ENCODE measurements at regions not wholly inside any gene's neighbourhood (a gene's known extent, or its start where the extent isn't known, plus 50 kb on each side); places are given as distances from the start of the nearest gene placed in this dataset.

GRCh38 chr17:77478899-77479298 lies 338.1 kb downstream of the SEC14L1 start:
- no peak for DNase-seq

GRCh38 chr17:77479372-77480198 lies 338.8 kb downstream of the SEC14L1 start:
- peak in 1 of 2 experiments; percentile 16 for DNase-seq

- DNase-seq = no peak
Observed at GRCh38 chr17:77480199-77480508, 339.4 kb downstream of the SEC14L1 start.

- DNase-seq = no peak
Observed at GRCh38 chr17:77480509-77481215, 339.9 kb downstream of the SEC14L1 start.

GRCh38 chr17:77481476-77482374 lies 341.0 kb downstream of the SEC14L1 start:
- DNase-seq = no peak

DNA sequence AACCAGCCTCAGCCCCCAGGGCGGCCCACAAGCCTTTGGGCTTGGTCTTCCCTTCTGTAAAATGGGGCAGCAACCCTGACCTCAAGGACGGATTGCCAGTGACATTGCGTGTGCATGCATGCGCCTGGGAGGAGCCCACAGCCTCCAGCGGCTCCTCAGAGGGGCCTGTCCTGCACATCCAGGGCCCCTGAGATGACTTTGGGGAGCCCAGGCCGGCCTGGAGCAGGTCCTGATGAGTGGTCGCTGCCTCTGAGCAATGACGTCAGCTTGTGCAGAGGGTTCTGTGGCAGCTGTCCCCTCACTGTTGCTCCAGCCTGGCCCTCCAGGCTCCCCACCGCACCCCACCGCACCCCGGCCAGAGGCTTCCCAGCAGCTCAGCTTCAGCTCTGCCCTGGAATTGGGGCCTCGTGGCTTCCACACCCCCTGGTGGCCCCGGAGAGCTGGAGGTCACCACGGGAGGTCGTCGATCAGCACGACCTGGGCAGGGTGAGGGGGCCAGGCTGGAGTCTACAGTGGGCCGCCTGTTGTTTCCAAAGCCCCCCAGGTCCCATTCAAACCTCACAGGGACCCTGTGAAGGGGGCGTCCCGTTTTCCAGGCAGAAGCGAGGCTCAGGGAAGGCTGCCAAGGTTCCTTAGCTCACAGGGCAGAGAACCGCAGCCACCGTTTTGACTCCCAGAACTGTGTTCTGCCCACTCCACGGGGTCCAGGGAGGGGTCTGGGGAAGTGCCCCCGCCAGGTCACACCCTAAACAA lies 341.8 kb downstream of the SEC14L1 start:
- DNase-seq = no peak

DNA sequence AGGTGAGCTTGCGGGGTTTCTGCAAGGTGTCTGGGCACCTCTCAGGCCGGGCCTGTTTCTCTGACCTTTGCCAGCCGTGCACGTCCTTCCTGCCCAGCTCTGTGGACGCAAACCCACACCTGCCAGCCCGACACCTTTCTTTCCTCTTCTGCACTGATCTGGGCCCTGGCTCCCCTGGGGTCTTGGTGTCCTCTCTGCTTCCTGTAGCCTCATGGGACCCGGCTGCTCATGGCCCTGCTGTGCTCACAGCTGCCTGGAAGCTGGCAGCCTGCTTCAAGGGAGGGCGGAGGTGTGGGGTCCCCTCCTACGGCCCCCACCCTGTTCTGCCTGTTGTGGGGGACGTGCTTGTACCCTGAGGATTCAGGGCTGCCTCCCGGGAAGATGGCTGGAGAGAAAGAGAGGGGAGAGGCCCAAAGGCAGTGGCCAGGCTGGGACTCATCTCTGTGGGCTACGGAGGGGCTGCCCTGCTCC lies 342.4 kb downstream of the SEC14L1 start:
- DNase-seq = no peak

DNA sequence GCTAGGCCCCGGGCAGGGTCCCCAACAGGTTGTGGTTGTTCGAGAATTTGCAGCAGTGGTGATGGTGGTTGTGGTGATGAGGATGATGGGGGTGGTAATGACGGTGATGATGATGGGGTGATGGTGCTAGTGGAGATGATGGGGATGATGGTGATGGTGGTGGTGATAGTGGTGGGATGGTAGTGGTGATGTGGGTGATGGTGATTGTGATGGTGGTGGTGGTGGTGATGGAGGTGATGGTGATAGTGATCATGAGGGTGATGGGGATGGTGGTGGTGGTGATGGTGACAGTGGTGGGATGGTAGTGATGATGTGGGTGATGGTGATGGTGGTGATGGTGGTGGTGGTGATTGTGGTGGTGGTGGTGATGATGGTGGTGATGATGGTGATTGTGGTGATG lies 343.3 kb downstream of the SEC14L1 start:
- no peak for DNase-seq

DNA sequence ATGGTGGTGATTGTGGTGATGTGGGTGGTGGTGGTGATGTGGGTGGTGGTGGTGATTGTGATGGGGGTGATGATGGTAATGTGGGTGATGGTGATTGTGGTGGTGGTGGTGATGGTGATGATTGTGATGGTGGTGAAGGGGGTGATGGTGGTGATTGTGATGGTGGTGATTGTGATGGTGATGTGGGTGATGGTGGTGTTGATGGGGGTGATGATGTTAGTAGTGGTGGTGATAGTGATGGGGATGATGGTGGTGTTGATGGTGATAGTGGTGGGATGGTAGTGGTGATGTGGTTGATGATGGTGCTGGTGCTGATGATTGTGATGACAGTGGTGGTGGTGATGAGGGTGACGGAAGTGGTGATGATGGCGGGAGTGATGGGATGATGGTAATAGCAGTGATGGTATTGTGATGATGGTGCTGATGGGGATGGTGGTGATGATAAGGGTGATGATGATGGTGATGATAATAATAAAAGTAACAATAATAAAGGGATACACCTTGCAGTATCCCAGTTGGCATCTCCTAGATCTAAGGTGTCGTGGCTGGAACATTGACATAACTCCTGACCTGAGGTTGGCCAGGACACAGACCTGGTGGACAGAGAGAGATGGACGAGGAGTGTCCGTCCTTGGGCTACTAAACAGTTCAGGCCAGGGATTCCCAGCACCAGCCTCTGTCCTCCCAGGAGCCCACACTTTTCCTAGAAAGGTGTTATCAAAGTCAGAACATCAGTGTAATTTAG lies 344.5 kb downstream of the SEC14L1 start:
- DNase-seq = no peak

GRCh38 chr17:77487211-77487629 lies 346.5 kb downstream of the SEC14L1 start:
- no peak for DNase-seq

- DNase-seq = no peak
Observed at GRCh38 chr17:77487677-77488530, 347.1 kb downstream of the SEC14L1 start.

DNA sequence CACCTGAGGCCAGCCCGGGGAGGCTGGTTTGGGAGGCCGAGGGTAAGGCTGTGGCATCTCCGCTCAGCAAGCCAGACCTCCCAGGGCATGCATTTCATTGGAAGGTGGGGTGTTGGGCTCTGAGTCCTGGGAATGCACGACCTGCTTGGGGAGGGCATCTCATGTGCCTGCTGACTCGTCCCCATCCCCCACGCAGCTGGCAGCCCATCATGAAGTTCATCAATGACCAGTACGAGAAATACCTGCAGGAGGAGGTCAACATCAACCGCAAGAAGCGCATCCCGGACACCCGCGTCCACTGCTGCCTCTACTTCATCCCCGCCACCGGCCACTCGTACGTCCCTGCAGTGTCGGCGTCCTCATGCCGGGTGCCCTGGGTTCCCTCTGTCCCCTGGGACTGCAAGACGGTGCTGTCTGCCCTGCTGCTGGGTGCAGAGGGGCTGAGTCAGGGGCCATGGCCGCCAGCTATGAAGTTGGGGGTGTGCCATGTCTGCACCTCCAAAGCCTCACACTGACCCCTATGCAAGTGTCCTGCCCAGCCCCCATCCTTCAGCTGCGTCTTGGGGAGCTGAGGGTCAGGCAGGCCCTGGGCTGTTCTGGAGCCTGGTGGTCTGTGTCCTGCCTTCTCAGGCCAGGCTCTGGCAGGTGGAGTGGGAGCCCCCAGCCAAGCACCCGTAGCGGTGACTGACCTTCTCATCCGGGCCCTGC lies 347.9 kb downstream of the SEC14L1 start:
- no peak for DNase-seq

DNA sequence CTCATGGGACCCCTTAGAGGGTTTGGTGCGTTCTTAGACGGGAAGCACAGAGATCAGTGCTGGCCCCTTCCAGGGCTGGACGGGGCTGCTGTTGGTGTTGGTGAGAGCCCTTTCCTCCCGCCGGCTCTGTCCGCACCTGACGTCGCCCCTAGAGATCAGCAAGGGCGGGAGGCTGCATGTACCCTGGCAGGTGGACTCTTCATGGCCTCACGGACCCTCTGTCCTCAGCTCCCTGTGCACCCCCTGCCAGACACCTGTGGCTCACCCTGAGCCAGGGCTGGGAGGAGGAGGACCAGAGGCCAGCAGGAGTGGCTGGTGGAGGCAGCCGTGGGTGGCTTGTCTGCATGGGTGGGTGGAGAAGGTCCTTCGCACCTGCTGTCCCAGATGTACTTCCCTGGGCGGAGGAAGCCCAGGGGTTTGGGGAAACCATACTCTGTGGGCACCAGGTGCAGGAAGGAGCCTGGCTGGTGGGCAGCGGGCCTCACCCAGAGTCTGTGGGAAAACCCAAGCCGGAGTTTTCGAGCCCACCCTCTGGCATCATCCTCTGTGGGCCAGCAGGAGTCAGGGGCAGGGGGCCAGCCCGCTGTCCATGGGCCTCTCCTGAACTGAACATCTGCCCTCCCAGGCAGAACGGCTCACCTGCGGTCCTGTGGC lies 348.6 kb downstream of the SEC14L1 start:
- DNase-seq = no peak

GRCh38 chr17:77489893-77490255 lies 349.1 kb downstream of the SEC14L1 start:
- DNase-seq = no peak

GRCh38 chr17:77490361-77491183 lies 349.8 kb downstream of the SEC14L1 start:
- no peak for DNase-seq

DNA sequence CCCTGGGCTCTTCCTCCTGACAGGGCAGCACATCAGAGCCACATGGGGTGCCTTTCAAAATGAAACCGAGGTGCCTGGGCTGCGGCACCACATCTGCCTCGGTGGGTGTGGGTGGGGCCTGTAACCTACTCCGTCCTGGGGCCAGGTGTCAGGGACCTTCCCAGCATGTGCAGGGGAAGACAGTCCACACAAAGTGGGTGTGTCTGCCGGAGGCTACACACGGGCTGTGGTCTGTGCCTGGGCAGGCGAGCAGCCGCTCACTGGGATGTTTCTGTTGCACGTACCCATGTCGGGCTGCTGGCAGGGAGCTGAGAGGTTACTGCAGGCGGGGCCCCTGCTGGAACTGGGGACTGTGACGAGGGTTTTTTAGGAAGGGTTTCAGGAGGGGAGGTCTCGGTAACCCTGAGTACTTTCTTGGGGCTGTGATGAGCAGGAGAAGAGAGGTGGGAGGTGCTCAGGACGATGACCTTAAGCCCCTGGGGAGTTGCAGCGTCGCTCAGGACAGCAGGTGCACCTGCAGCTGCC lies 351.2 kb downstream of the SEC14L1 start:
- no peak for DNase-seq

DNA sequence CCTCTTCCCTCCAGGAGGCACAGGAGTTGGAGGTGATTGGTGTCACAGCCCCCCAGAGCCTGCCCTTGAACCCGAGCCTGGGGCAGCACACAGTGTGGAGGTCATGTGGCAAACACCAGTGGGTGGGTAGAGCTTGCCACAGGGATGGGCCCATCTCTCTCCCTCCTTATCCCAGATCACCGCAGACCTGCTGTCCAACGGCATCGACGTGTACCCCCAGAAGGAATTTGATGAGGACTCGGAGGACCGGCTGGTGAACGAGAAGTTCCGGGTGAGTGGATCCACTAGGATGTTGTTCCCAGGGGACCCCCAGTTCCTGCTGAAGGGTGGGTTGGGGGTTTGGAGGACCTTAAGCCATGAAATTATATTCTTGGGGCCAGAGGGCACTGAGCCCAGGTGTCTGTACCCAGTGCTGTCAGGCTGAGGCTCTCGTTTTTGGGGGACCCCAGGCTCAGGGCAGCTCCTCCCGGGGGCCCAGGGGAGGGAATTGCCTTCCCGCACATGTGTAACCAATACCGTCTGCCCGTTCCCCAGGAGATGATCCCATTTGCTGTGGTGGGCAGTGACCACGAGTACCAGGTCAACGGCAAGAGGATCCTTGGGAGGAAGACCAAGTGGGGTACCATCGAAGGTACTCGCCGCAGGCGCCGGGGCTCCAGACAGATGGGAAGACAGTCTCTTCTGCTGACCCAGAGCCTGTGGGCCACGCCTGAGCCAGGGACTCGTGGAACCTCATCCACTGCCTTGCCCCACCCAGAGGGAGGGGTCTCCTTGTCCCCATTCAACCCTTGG lies 351.9 kb downstream of the SEC14L1 start:
- no peak for DNase-seq
